NB4 (cell line): ENCODE measurements at regions not wholly inside any gene's neighbourhood (a gene's known extent, or its start where the extent isn't known, plus 50 kb on each side); places are given as distances from the start of the nearest gene placed in this dataset.

ENCODE experiments used
- DNase-seq: peaks from one replicate; pipeline ENCODE4 v3.0.0; 2010; ENCODE audit warnings: low read depth
- H3K4me3 ChIP-seq: one replicate; pipeline ENCODE4 v1.5.1; 2011; ENCODE audit warnings: mild to moderate bottlenecking, low read depth, low read length, moderate library complexity
- MAX ChIP-seq: IDR thresholded peaks from 2 replicates; pipeline ENCODE4 v1.6.1; 2011; ENCODE audit warnings: low read depth, low read length
- MYC ChIP-seq: IDR thresholded peaks from 2 replicates; pipeline ENCODE4 v1.6.1; 2011; ENCODE audit warnings: low read depth, low read length
- POLR2A ChIP-seq: IDR thresholded peaks from 2 replicates; pipeline ENCODE4 v1.6.1; 2011; ENCODE audit warnings: mild to moderate bottlenecking; ENCODE audit not compliant: insufficient read length; ENCODE audit errors: extremely low read depth
- TF ChIP-seq, protein P1 (sequence below): IDR thresholded peaks from one replicate; pipeline ENCODE4 v1.5.1; 2012; ENCODE audit warnings: low read depth, low read length

DNA sequence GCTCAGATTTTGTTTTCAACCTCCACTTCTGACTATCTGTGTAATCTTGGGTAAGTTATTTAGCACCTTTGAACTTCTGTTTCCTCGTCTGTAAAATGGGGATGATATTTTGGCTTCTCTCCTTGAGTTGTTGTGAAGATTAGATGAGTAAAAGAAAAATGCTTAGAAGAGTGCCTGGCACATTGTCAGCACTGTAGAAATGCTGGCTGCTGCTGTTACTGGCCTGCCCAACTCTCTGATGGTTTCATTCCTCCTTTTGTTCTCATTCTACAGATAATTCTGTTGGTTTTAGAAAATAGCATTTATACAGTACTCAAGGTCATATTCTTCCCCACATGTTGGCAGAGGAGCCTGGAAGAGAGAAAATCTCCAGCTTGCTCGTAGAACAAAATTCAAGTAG, 547.2 kb upstream of the JAG1 start:
- TF ChIP-seq, protein P1, sequence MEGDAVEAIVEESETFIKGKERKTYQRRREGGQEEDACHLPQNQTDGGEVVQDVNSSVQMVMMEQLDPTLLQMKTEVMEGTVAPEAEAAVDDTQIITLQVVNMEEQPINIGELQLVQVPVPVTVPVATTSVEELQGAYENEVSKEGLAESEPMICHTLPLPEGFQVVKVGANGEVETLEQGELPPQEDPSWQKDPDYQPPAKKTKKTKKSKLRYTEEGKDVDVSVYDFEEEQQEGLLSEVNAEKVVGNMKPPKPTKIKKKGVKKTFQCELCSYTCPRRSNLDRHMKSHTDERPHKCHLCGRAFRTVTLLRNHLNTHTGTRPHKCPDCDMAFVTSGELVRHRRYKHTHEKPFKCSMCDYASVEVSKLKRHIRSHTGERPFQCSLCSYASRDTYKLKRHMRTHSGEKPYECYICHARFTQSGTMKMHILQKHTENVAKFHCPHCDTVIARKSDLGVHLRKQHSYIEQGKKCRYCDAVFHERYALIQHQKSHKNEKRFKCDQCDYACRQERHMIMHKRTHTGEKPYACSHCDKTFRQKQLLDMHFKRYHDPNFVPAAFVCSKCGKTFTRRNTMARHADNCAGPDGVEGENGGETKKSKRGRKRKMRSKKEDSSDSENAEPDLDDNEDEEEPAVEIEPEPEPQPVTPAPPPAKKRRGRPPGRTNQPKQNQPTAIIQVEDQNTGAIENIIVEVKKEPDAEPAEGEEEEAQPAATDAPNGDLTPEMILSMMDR, result no peak
- TF ChIP-seq MYC (no peak), POLR2A (no peak), MAX (no peak)
- H3K4me3 ChIP-seq, result no peak overlapping the region
- DNase-seq, result no peak

- DNase-seq, result no peak
- TF ChIP-seq, protein P1, result no peak
- TF ChIP-seq MYC (no peak), MAX (no peak), POLR2A (no peak)
- no peak overlapping the region for H3K4me3 ChIP-seq
These were observed 548.4 kb upstream of the JAG1 start for GRCh38 chr20:11222243-11222642.

DNA sequence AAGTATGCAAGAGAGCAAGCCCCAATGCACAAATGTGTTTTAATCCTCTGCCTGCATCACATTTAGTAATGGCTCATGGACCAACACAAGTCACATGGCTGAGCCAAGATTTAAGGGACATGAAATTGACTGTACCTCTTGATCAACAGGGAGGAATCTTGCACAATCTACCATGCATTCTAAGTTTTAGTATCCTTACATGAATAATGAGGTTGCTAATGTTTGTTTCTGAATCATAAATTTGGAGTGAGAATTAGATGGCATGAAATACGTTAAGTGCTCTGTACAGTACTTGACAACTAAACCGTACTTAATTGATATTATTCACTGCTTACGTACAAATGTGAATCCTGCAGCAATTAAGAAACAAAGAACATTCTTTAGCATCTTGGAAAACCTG, 553.8 kb upstream of the JAG1 start:
- no peak for TF ChIP-seq MAX
- TF ChIP-seq, protein P1, result no peak
- no peak for TF ChIP-seq MYC
- TF ChIP-seq POLR2A, result no peak
- no peak for DNase-seq
- no peak overlapping the region for H3K4me3 ChIP-seq

GRCh38 chr20:11229772-11230171, 556.0 kb upstream of the JAG1 start:
- no peak overlapping the region for H3K4me3 ChIP-seq
- no peak for TF ChIP-seq MAX
- TF ChIP-seq POLR2A, result no peak
- TF ChIP-seq MYC, result no peak
- peak; percentile 10 for DNase-seq

- H3K4me3 ChIP-seq, result no peak overlapping the region
- DNase-seq, result no peak
- TF ChIP-seq MAX, result no peak
- no peak for TF ChIP-seq MYC
- no peak for TF ChIP-seq POLR2A
- TF ChIP-seq, protein P1, result no peak
These were observed 557.2 kb upstream of the JAG1 start for GRCh38 chr20:11230999-11231398.

- no peak for TF ChIP-seq POLR2A
- TF ChIP-seq, protein P1, result no peak
- no peak for TF ChIP-seq MYC
- no peak for TF ChIP-seq MAX
- no peak for DNase-seq
- no peak overlapping the region for H3K4me3 ChIP-seq
These were observed 558.2 kb upstream of the JAG1 start for GRCh38 chr20:11231742-11232648.
